IPS DF 6.9 (cell line): ENCODE measurements at regions not wholly inside any gene's neighbourhood (a gene's known extent, or its start where the extent isn't known, plus 50 kb on each side); places are given as distances from the start of the nearest gene placed in this dataset.
"Not testable (repeated sequence)": the region's sequence is repeated elsewhere in the genome, so short reads cannot be mapped to it uniquely, and the experiment has no call there.

Source experiments
- DNase-seq: peaks from one replicate; pipeline ENCODE4 v3.0.0-alpha.2; 2013; ENCODE audit warnings: low read depth, low spot score
- H3K27ac ChIP-seq: one replicate; pipeline ENCODE4 v1.5.1; 2013; ENCODE audit warnings: low read length, control low read depth
- H3K27me3 ChIP-seq: 2 replicates; pipeline ENCODE4 v1.6.1; 2013; ENCODE audit warnings: mild to moderate bottlenecking, low read length; ENCODE audit not compliant: control insufficient read depth, insufficient read depth
- H3K36me3 ChIP-seq: 2 replicates; pipeline ENCODE4 v1.6.1; 2013; ENCODE audit warnings: low read length; ENCODE audit not compliant: control insufficient read depth, insufficient read depth
- H3K4me1 ChIP-seq: 2 replicates; pipeline ENCODE4 v1.6.1; 2013; ENCODE audit warnings: low read length; ENCODE audit not compliant: control insufficient read depth, insufficient read depth
- H3K4me3 ChIP-seq: 2 replicates; pipeline ENCODE4 v1.5.1; 2013; ENCODE audit warnings: mild to moderate bottlenecking, low read length
- H3K9me3 ChIP-seq: 2 replicates; pipeline ENCODE4 v1.6.1; 2013; ENCODE audit warnings: low read length, inconsistent platforms; ENCODE audit not compliant: control insufficient read depth, insufficient read depth
- WGBS: extraction: QIAGEN DNeasy Blood & Tissue Kit; methylation state at CpG from one replicate; pipeline ENCODE4 v1.1.7; 2013; ENCODE audit warnings: mixed read lengths, missing lambda C conversion rate; ENCODE audit not compliant: insufficient read length, insufficient coverage; 5-methylcytosine and 5-hydroxymethylcytosine counted together

- no peak overlapping the region for H3K27ac ChIP-seq
- H3K4me1 ChIP-seq: no peaks in the 10 kb centered on the region
- no peaks in the 10 kb centered on the region for H3K27me3 ChIP-seq
- no peaks in the 10 kb centered on the region for H3K36me3 ChIP-seq
- no peak overlapping the region for H3K4me3 ChIP-seq
- no CpG with 5 or more reads among the region's 1 CpG for WGBS
- DNase-seq: no peak
- no peaks in the 10 kb centered on the region for H3K9me3 ChIP-seq
Observed at GRCh38 chr9:104300124-104300523, 203.9 kb upstream of the OR13F1 start.

GRCh38 chr9:104301755-104302154 lies 202.3 kb upstream of the OR13F1 start:
- Histone ChIP-seq H3K27ac (no peak overlapping the region), H3K9me3 (no peaks in the 10 kb centered on the region), H3K36me3 (no peaks in the 10 kb centered on the region), H3K4me3 (no peak overlapping the region), H3K27me3 (no peaks in the 10 kb centered on the region), H3K4me1 (no peaks in the 10 kb centered on the region)
- no peak for DNase-seq
- WGBS: no CpG with 5 or more reads among the region's 2 CpGs

GRCh38 chr9:104302775-104303174 lies 201.3 kb upstream of the OR13F1 start:
- Histone ChIP-seq H3K27ac (no peak overlapping the region), H3K36me3 (no peaks in the 10 kb centered on the region), H3K4me1 (no peaks in the 10 kb centered on the region), H3K9me3 (no peaks in the 10 kb centered on the region), H3K4me3 (no peak overlapping the region), H3K27me3 (no peaks in the 10 kb centered on the region)
- DNase-seq: no peak
- WGBS: no CpG with 5 or more reads among the region's 4 CpGs

- H3K36me3 ChIP-seq: no peaks in the 10 kb centered on the region
- H3K4me3 ChIP-seq: no peak overlapping the region
- DNase-seq: no peak
- no peaks in the 10 kb centered on the region for H3K9me3 ChIP-seq
- no peaks in the 10 kb centered on the region for H3K4me1 ChIP-seq
- H3K27me3 ChIP-seq: no peaks in the 10 kb centered on the region
- no CpG with 5 or more reads among the region's 5 CpGs for WGBS
- H3K27ac ChIP-seq: no peak overlapping the region
Observed at GRCh38 chr9:104304925-104305324, 199.1 kb upstream of the OR13F1 start.

- Histone ChIP-seq H3K36me3 (no peaks in the 10 kb centered on the region), H3K27me3 (no peaks in the 10 kb centered on the region), H3K4me3 (no peak overlapping the region), H3K4me1 (no peaks in the 10 kb centered on the region), H3K27ac (no peak overlapping the region), H3K9me3 (no peaks in the 10 kb centered on the region)
- no peak for DNase-seq
- WGBS: no CpG with 5 or more reads among the region's 5 CpGs
Observed at GRCh38 chr9:104313396-104314110, 190.5 kb upstream of the OR13F1 start.

GRCh38 chr9:104316201-104317009 lies 187.7 kb upstream of the OR13F1 start:
- not testable (repeated sequence) for H3K36me3 ChIP-seq, DNase-seq, H3K4me3 ChIP-seq, H3K27me3 ChIP-seq, H3K9me3 ChIP-seq, H3K4me1 ChIP-seq, H3K27ac ChIP-seq
- WGBS: no CpG with 5 or more reads among the region's 50 CpGs

- WGBS: no CpG with 5 or more reads among the region's 2 CpGs
- no peaks in the 10 kb centered on the region for H3K9me3 ChIP-seq
- no peaks in the 10 kb centered on the region for H3K27me3 ChIP-seq
- no peaks in the 10 kb centered on the region for H3K36me3 ChIP-seq
- DNase-seq: no peak
- no peak overlapping the region for H3K27ac ChIP-seq
- H3K4me1 ChIP-seq: no peaks in the 10 kb centered on the region
- H3K4me3 ChIP-seq: no peak overlapping the region
Observed at GRCh38 chr9:104319198-104319597, 184.9 kb upstream of the OR13F1 start.

- Histone ChIP-seq H3K36me3 (no peaks in the 10 kb centered on the region), H3K27ac (no peak overlapping the region), H3K4me1 (no peaks in the 10 kb centered on the region), H3K9me3 (no peaks in the 10 kb centered on the region), H3K27me3 (no peaks in the 10 kb centered on the region), H3K4me3 (no peak overlapping the region)
- no peak for DNase-seq
- WGBS: no CpG with 5 or more reads among the region's 3 CpGs
Observed at GRCh38 chr9:104319685-104320084, 184.4 kb upstream of the OR13F1 start.

GRCh38 chr9:104322596-104322995 lies 181.5 kb upstream of the OR13F1 start:
- WGBS: no CpG with 5 or more reads among the region's 3 CpGs
- no peak for DNase-seq

GRCh38 chr9:104323967-104324694 lies 179.9 kb upstream of the OR13F1 start:
- H3K36me3 ChIP-seq, H3K4me1 ChIP-seq, H3K9me3 ChIP-seq, DNase-seq, H3K27me3 ChIP-seq, H3K27ac ChIP-seq, H3K4me3 ChIP-seq: not testable (repeated sequence)
- WGBS: no CpG with 5 or more reads among the region's 2 CpGs

More at GRCh38 chr9:104322596-104322995, 181.5 kb upstream of the OR13F1 start:
- Histone ChIP-seq H3K4me3 (no peak overlapping the region), H3K27ac (no peak overlapping the region), H3K27me3 (no peaks in the 10 kb centered on the region), H3K36me3 (no peaks in the 10 kb centered on the region), H3K9me3 (no peaks in the 10 kb centered on the region), H3K4me1 (no peaks in the 10 kb centered on the region)
